ENCODE measurements at regions not wholly inside any gene's neighbourhood (a gene's known extent, or its start where the extent isn't known, plus 50 kb on each side); places are given as distances from the start of the nearest gene placed in this dataset.

DNA sequence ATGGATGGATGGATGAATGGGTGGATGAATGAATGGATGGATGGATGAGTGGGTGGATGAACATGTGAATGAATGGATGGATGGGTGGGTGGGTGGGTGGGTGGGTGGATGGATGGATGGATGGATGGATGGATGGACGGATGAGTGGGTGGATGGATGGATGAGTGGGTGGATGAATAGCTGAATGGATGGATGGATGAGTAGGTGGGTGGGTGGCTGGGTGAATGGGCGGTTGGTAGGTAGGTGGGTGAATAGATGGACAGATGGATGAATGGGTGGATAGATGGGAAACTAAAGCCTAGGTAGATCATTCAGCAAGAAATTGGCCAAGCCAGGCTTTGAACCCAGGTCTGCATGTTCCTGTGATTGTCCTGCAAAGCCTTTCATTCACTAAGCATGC lies 155.6 kb downstream of the WNT5A start:
- DNase-seq (ENCODE audit: insufficient read length, low spot score) (no peak), FAIRE-seq (no peak)
- TF ChIP-seq POLR2A (IDR thresholded peaks at IDR 0.05; ENCODE audit: low read depth, low read length) = no peak

DNA sequence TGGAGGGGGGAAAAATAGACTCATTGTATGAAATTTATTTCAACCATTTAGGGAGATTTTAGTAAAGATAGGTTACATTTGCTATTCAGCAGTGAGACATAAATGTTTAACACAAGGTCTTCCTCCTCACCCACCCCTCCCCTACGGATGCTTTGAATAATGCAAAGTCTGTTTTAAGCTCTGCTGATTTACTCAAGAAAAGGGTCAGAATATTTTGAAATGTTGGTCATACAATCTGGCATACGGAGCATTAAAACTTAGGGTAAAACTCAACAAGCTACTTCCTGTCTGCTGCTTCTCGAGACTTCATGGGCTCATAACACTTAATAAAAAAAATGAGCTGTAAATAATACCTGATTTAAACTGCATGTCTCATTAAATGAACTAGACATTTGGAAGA lies 156.3 kb downstream of the WNT5A start:
- DNase-seq (ENCODE audit: insufficient read length, low spot score) (no peak), FAIRE-seq (no peak)
- no peak for TF ChIP-seq POLR2A (IDR thresholded peaks at IDR 0.05; ENCODE audit: low read depth, low read length)

DNA sequence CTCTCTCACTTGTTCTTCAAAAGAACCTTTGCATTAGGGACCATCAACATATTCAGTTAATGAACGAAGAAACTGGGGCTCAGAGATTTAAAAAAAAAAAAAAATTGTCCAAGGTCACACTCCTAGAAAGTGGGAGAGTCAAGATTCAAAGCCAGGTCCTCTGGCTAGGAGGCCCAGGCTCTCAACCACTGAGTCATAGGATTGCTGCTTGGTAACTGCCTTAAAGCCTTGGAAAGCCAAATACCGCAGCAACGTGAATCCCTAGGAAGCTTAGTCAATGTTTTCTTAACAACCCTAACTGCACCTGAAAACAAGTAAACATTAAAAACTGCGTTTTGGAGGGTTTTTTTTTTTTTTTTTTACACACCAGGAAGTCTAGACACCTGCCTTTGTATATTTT lies 156.8 kb downstream of the WNT5A start:
- peak; percentile 84 for FAIRE-seq
- no peak for TF ChIP-seq POLR2A (IDR thresholded peaks at IDR 0.05; ENCODE audit: low read depth, low read length)
- DNase-seq (ENCODE audit: insufficient read length, low spot score) = peak; percentile 64

DNA sequence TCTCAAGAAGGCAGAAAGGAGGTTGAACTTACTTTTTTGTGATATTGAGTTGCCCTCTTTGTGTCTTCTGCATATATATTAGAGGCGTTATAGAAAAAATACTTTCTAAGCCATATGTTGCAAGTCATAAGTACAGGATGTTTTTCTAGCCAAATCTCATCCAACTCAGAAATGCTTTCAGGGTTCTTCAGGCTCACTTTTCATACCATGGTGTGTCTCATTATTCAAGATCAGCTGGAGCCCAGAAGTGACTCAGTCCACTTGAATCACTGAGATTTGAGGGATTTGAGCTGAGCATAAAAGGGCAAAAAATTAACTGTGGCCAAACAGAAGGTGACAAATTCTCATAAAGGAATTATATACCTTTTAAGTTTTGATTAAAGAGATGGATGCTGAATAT lies 157.3 kb downstream of the WNT5A start:
- TF ChIP-seq POLR2A (IDR thresholded peaks at IDR 0.05; ENCODE audit: low read depth, low read length) = no peak
- FAIRE-seq (peak; percentile 85), DNase-seq (ENCODE audit: insufficient read length, low spot score) (peak; percentile 26)

DNA sequence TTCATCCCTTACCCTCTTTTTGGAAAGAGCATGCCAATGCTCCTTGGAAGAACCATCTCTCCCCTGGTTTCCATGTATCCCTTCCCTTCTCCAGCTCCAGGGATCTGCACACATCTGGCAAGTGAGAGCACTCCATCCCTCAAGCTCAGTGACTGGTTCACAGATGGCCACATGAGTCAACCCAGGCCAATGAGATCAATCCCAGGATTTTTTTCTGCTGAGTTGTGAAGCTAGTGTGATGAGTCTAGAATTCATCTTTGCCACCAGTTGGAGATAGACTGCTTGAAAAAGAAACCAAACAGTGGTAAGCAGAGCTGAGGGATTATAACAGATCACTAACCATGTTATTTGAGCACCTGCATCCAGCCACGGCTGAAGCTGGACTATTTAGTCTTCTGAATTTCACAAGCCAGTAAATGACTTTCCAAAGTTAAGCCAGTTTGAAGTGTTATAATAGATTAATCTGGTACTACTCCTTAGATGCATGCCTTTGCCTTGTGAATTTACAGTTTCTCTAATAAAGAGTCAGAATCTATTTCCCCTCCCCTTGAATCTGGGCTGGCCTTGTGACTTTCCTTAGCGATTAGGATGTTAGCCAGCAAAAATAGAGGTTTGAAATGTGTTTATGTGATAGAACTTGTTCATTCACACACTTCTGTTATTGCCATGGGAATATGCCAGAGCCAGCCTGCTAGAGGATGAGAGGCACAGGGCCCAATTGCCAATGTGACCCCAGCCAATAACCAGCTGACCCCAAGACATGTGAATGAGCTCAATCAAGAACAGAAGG lies 159.8 kb downstream of the WNT5A start:
- FAIRE-seq (no peak), DNase-seq (ENCODE audit: insufficient read length, low spot score) (no peak)
- TF ChIP-seq POLR2A (IDR thresholded peaks at IDR 0.05; ENCODE audit: low read depth, low read length) = no peak

DNA sequence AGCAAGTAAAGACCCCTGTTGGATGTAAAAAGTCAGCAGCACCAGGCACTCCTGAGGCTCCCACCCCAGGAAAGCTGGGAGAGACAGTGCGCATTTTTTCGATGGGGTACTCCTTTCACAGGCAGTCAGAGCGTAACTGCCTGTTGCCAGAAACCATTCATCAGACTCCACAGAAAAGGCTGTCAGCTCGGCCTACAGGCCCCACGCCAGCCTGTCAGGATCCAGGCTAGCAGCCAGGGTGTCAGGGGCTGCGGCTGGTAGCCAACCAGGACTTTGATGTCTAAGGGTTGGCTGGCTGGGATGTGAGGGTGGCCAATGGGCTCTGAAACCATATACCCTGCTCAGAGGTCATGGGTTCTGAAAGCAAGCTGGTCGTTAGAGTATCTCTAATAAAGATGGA lies 164.5 kb downstream of the WNT5A start:
- TF ChIP-seq POLR2A (IDR thresholded peaks at IDR 0.05; ENCODE audit: low read depth, low read length) = no peak
- DNase-seq (ENCODE audit: insufficient read length, low spot score) (no peak), FAIRE-seq (no peak)

DNA sequence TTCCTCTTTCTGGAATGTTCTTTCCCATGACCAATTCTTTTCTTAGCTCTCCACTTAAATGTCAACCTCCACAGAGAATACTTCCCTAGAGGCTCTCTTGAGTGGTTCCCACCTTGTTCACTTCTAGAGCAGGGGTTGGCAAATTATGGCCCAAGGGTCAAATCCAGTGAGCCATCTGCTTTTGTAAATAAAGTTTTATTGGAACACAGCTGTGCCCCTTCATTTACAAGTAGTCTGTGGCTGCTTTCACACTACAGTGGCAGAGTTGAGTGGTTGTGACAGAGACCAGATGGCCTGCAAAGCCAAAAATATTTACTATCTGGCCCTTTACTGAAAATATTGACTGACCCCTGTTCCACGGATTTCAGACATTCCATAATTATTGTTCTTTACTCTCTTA lies 166.2 kb downstream of the WNT5A start:
- TF ChIP-seq POLR2A (IDR thresholded peaks at IDR 0.05; ENCODE audit: low read depth, low read length) = no peak
- FAIRE-seq (no peak), DNase-seq (ENCODE audit: insufficient read length, low spot score) (no peak)

DNA sequence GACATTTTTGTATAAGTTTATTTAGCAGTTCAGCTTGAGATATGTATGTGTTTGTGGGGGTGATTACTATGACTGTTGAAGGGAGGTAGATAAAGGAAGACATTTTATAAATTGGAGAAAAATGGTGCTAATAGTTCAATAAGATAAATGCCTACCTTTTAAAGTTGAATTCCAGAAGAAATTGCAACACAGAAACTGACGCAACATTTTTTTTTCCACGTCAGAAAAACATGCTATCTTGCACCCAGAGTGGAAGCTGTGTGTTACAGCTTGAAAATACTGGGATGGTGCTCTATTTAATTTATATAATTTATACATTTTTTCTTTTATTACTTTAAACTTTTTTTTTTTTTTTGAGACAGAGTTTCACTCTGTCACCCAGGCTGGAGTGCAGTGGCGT lies 171.7 kb downstream of the WNT5A start:
- DNase-seq (ENCODE audit: insufficient read length, low spot score) (no peak), FAIRE-seq (no peak)
- TF ChIP-seq POLR2A (IDR thresholded peaks at IDR 0.05; ENCODE audit: low read depth, low read length) = no peak

DNA sequence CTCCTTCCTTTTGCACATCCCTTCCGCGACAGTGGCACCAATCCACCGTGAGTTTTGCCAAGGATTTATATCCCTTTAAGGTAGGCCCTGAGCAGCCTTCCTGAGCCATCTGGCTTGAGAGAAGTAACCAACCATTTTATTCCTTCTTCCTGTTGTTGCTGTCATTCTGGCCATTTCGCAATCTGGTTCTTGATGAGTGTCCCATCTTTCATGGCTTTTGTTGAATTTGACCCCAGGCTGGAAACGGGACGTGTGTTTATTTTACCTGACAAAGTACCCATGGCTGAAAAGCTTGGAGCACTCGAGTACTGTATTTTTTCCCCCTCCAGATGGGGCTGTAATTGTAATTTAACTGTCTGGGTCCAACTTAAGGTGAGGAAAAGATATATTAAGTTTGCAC lies 173.4 kb downstream of the WNT5A start:
- no peak for TF ChIP-seq POLR2A (IDR thresholded peaks at IDR 0.05; ENCODE audit: low read depth, low read length)
- no peak for DNase-seq (ENCODE audit: insufficient read length, low spot score)
- no peak for FAIRE-seq

DNA sequence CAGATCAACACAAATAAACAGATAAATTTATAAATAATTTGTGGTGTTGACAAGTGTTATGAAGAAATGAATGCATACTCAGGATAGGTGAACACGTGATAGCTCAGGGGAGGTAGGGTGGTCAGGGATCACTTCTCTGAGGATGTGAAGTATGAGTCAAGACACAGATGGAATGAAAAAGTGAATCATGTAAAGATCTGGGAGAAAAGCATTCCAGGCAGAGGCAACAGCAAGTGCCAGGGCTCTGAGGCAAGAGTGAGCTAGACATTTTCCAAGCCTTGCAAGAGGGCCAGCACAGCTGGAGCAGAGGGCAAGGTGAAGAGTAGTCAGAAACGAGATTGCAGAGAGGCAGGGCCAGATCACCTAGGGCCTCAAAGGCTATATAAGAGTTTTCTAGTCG lies 177.8 kb downstream of the WNT5A start:
- FAIRE-seq (no peak), DNase-seq (ENCODE audit: insufficient read length, low spot score) (no peak)
- no peak for TF ChIP-seq POLR2A (IDR thresholded peaks at IDR 0.05; ENCODE audit: low read depth, low read length)

DNA sequence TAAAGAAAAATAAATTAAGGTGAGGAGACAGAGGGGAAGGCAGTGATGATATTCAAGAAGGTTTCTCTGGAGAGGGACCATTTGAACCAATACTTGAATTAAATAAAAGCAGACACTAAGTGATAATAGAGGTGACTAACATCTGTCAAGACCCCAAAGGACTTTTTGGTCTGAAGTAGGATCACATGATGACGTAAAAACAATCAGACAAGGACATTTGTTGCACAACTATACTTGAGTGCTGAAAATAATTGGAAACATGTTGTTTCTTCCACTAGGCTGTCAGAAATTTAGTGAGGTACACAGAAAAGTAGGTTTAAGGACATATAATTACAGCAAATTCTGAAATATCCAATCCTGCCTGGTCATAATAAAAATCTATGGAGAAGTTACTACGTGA lies 179.5 kb downstream of the WNT5A start:
- FAIRE-seq (no peak), DNase-seq (ENCODE audit: insufficient read length, low spot score) (no peak)
- no peak for TF ChIP-seq POLR2A (IDR thresholded peaks at IDR 0.05; ENCODE audit: low read depth, low read length)

DNA sequence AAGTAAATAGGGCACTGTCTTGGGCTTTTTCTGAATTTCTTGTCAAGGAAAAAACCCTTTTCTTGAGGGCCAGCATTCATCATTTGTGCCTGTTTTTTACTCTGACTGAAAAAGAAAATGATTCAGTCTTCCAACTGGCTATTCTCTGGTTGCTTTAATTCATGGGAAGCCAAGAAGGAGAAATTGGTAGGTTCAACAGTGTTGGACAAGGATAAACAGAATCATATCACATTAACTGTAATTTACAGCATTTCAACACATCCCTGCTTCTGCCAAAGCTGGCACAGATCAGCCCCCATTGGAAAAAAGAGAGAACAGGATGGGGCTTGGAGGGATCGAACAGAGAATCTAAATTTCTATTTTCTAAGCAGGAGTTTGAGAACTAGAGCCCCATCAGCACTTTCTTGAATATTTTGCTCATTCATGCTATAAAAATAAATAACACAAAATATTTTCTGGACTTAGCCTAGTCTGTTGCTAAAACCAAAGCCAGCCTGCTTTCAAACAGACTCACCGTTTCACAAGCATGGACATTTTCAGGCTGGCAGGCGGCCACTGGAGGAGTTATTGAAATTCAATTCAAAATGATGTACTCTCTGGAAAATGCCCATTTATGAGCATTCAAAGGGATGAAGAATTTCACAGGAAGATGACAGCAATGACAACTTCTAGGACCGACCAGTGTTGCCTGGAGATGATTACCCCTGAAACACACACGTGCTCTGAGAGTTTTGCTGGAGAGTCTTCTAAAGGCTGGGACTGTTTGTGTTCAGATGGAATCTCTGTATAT lies 181.2 kb downstream of the WNT5A start:
- no peak for FAIRE-seq

DNA sequence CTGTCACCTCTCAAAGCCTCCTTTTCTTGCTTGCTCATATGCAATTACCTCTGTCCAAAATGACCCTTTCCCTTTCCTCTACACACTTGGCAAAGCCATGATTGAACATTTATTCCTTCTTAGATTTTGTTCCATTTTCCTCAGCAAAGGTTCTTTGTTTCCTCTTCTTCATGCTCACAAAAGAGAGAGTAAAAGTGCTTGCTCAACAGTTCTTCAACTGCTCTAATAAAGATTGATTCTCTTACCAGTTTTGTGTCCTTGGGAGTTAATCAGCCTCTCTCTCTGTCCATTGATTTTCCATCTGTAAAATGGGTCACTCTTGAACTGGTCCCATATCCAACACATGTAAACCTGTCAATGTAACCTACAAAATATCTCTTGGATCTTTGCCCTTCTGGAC lies 186.4 kb downstream of the WNT5A start:
- no peak for FAIRE-seq

More for the DNA sequence above, 181.2 kb downstream of the WNT5A start:
- DNase-seq (ENCODE audit: insufficient read length, low spot score) = no peak
- no peak for TF ChIP-seq POLR2A (IDR thresholded peaks at IDR 0.05; ENCODE audit: low read depth, low read length)

DNA sequence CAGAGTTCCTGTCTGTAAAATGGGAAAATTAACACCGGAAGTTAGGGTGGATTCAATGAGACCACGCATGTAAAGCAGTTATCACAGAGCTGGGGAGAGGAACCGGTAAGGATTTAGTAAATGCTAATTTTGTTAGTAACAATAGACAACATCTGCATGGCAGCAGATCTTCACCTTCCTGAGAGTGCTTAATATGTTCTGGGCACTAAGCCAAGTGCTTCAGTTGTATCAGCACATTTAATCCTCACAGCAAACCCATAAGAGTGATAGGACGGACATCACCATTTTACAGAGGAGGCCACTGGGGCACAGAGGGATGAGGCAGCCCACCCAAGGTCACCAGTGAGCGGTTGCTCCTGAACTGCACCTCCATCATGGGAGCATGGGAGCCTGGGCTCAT lies 189.4 kb downstream of the WNT5A start:
- no peak for DNase-seq (ENCODE audit: insufficient read length, low spot score)
- TF ChIP-seq POLR2A (IDR thresholded peaks at IDR 0.05; ENCODE audit: low read depth, low read length) = no peak
- FAIRE-seq = no peak

More for the DNA sequence above, 186.4 kb downstream of the WNT5A start:
- DNase-seq (ENCODE audit: insufficient read length, low spot score) = no peak
- no peak for TF ChIP-seq POLR2A (IDR thresholded peaks at IDR 0.05; ENCODE audit: low read depth, low read length)

DNA sequence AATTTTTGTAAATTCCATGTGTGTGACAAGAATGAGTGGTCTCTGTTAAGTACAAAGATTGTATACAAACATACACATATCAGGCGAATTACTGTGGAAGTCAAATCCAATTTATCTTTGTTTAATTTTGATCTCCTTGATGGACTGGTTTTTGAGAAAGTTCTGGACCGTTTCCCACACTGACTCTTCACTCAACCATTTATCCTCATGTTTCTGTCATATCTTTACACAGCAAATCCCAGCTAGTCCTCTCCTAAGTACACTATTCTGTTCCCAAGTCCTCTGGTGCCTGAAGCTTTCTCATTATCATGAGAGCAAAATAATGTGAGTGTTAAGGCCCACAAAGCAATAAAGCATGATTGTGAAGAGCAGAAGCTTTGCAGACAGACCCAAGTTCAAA lies 189.9 kb downstream of the WNT5A start:
- DNase-seq (ENCODE audit: insufficient read length, low spot score) (no peak), FAIRE-seq (no peak)
- no peak for TF ChIP-seq POLR2A (IDR thresholded peaks at IDR 0.05; ENCODE audit: low read depth, low read length)
